ENCODE measurements at regions not wholly inside any gene's neighbourhood (a gene's known extent, or its start where the extent isn't known, plus 50 kb on each side); places are given as distances from the start of the nearest gene placed in this dataset.

- no peaks in the 10 kb centered on the region for H3K79me2 ChIP-seq (replicated peaks; ENCODE audit: insufficient read depth, low read length)
- H3K27ac ChIP-seq (ENCODE audit: low read length) = peak overlapping the region; percentile 95
- no peaks in the 10 kb centered on the region for H3K9me2 ChIP-seq (ENCODE audit: insufficient read depth, low read length)
- H3K4me2 ChIP-seq (ENCODE audit: low read length) = peak overlapping the region; percentile 12
- peak overlapping the region; percentile 5 for H2AFZ ChIP-seq (ENCODE audit: low read depth, low read length)
- no peaks in the 10 kb centered on the region for H3K36me3 ChIP-seq (ENCODE audit: insufficient read depth, low read length)
- H3K4me3 ChIP-seq (ENCODE audit: low read length) = peak overlapping the region; percentile 34
- peak overlapping the region; percentile 61 for H3K9ac ChIP-seq (ENCODE audit: low read length)
- TF ChIP-seq RAD21 (conservative IDR thresholded peaks at IDR 0.05) = no peak
- no peak for TF ChIP-seq MXI1 (conservative IDR thresholded peaks at IDR 0.05; ENCODE audit: poor library complexity, severe bottlenecking)
- TF ChIP-seq POLR2AphosphoS5 (IDR thresholded peaks at IDR 0.05) = no peak
- no peak for TF ChIP-seq REST (IDR thresholded peaks at IDR 0.05; ENCODE audit: borderline replicate concordance)
- no peak for TF ChIP-seq TAF1 (IDR thresholded peaks at IDR 0.05; ENCODE audit: low read depth)
- TF ChIP-seq CTCF (IDR thresholded peaks at IDR 0.05; ENCODE audit: poor library complexity, severe bottlenecking) = no peak
- H4K20me1 ChIP-seq (ENCODE audit: insufficient read depth) = no peaks in the 10 kb centered on the region
- H3K9me3 ChIP-seq (ENCODE audit: low read length) = no peaks in the 10 kb centered on the region
- H3F3A ChIP-seq (ENCODE audit: insufficient read depth, low read length, poor library complexity, severe bottlenecking) = peaks cover 4% of the 10 kb centered on the region
- H3K27me3 ChIP-seq (ENCODE audit: insufficient read depth, low read depth, low read length) = no peaks in the 10 kb centered on the region
These were observed 89.8 kb downstream of the C6orf118 start for GRCh38 chr6:165219629-165220028.

DNA sequence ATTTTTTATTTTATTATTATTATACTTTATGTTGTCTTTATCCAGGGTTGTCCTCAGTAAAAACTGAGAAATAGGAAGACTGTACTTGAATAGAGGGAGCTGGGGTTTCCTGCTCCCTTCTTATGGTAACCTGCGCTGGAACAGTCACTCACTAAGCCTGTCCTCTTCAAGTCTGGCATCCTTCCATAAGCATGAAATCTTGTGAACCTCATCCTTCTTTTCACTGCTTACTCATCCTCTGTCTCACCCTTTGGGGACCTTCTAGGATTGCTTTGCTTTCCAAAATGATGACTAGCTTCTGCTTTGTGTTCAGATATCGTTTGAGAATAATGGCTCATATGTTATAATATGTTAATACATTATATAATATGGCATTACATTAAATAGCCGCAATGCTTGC is 90.6 kb downstream of the C6orf118 start:
- no peaks in the 10 kb centered on the region for H3K27me3 ChIP-seq (ENCODE audit: insufficient read depth, low read depth, low read length)
- H3K27ac ChIP-seq (ENCODE audit: low read length) = peak overlapping the region; percentile 95
- H3F3A ChIP-seq (ENCODE audit: insufficient read depth, low read length, poor library complexity, severe bottlenecking) = peaks cover 4% of the 10 kb centered on the region
- no peak overlapping the region for H3K4me3 ChIP-seq (ENCODE audit: low read length)
- H3K9me3 ChIP-seq (ENCODE audit: low read length) = no peaks in the 10 kb centered on the region
- no peaks in the 10 kb centered on the region for H3K9me2 ChIP-seq (ENCODE audit: insufficient read depth, low read length)
- H3K9ac ChIP-seq (ENCODE audit: low read length) = peak overlapping the region; percentile 61
- no peak for TF ChIP-seq REST (IDR thresholded peaks at IDR 0.05; ENCODE audit: borderline replicate concordance)
- no peak for TF ChIP-seq POLR2AphosphoS5 (IDR thresholded peaks at IDR 0.05)
- TF ChIP-seq SMC3 (conservative IDR thresholded peaks at IDR 0.05; ENCODE audit: poor library complexity) = no peak
- TF ChIP-seq TAF1 (IDR thresholded peaks at IDR 0.05; ENCODE audit: low read depth) = no peak
- TF ChIP-seq EZH2 (IDR thresholded peaks at IDR 0.05; ENCODE audit: borderline replicate concordance, insufficient read depth, low read length, poor library complexity, severe bottlenecking) = no peak
- TF ChIP-seq MXI1 (conservative IDR thresholded peaks at IDR 0.05; ENCODE audit: poor library complexity, severe bottlenecking) = no peak
- TF ChIP-seq EP300 (conservative IDR thresholded peaks at IDR 0.05; ENCODE audit: poor library complexity, severe bottlenecking) = no peak
- H2AFZ ChIP-seq (ENCODE audit: low read depth, low read length) = no peak overlapping the region
- no peak overlapping the region for H3K4me2 ChIP-seq (ENCODE audit: low read length)
- no peaks in the 10 kb centered on the region for H3K36me3 ChIP-seq (ENCODE audit: insufficient read depth, low read length)
- no peaks in the 10 kb centered on the region for H3K79me2 ChIP-seq (replicated peaks; ENCODE audit: insufficient read depth, low read length)
- H4K20me1 ChIP-seq (ENCODE audit: insufficient read depth) = no peaks in the 10 kb centered on the region

All from neural cell (in vitro differentiated cells).